Omental fat pad (tissue), 3 donors: ENCODE measurements at regions not wholly inside any gene's neighbourhood (a gene's known extent, or its start where the extent isn't known, plus 50 kb on each side); places are given as distances from the start of the nearest gene placed in this dataset.

ENCODE experiments used
- ATAC-seq: fragments of 150-250 bp; one replicate; pipeline ENCODE4 v1.9.1; 2016; ENCODE audit warnings: mild to moderate bottlenecking, moderate library complexity; ENCODE audit not compliant: low FRiP score
- DNase-seq: peaks from one replicate; pipeline ENCODE4 v3.0.0-alpha.2; 2019; ENCODE audit warnings: low spot score
- CTCF ChIP-seq, 3 donors: fragments of 450-650 bp; IDR thresholded peaks; one replicate each; pipeline ENCODE4 v1.5.1; 2016 to 2017; ENCODE audit warnings: antibody characterized with exemption in 3 of 3, mild to moderate bottlenecking in 3 of 3, moderate library complexity in 2 of 3

GRCh38 chr4:167544391-167544790 lies 310.1 kb upstream of the SPOCK3 start:
- TF ChIP-seq CTCF (IDR thresholded peaks at IDR 0.05): no peak
- ATAC-seq: no peak
- DNase-seq: no peak

- DNase-seq (no peak), ATAC-seq (no peak)
- no peak for TF ChIP-seq CTCF (IDR thresholded peaks at IDR 0.05)
Observed at GRCh38 chr4:167550021-167550420, 315.7 kb upstream of the SPOCK3 start.

GRCh38 chr4:167555338-167556022 lies 321.2 kb upstream of the SPOCK3 start:
- no peak for TF ChIP-seq CTCF (IDR thresholded peaks at IDR 0.05)
- no peak for DNase-seq

GRCh38 chr4:167578906-167579305 lies 344.6 kb upstream of the SPOCK3 start:
- ATAC-seq (no peak), DNase-seq (no peak)
- no peak for TF ChIP-seq CTCF (IDR thresholded peaks at IDR 0.05)

More at GRCh38 chr4:167555338-167556022, 321.2 kb upstream of the SPOCK3 start:
- no peak for ATAC-seq

- DNase-seq (no peak), ATAC-seq (no peak)
- no peak for TF ChIP-seq CTCF (IDR thresholded peaks at IDR 0.05)
Observed at GRCh38 chr4:167581449-167581965, 347.2 kb upstream of the SPOCK3 start.

GRCh38 chr4:167587361-167587760 lies 353.1 kb upstream of the SPOCK3 start:
- no peak for ATAC-seq

More at GRCh38 chr4:167587361-167587760, 353.1 kb upstream of the SPOCK3 start:
- no peak for TF ChIP-seq CTCF (IDR thresholded peaks at IDR 0.05)
- DNase-seq: no peak
